OCI-LY7 (cell line): ENCODE measurements at regions not wholly inside any gene's neighbourhood (a gene's known extent, or its start where the extent isn't known, plus 50 kb on each side); places are given as distances from the start of the nearest gene placed in this dataset.

Experiments
- BruUV-seq: library from RNA; stranded (reverse); fragments of 400-500 nt; replicated peaks from 2 replicates; lab custom pipeline; 2021; lab: Mats Ljungman, UMichigan
- CTCF ChIA-PET: fragments of 300-600 bp; sonication (Branson Sonifier 250); formaldehyde crosslinking; loops from one replicate; lab custom pipeline; 2022; ENCODE audit warnings: antibody characterized with exemption; ENCODE audit not compliant: unreplicated experiment; lab: Charles Lee
- POLR2A ChIA-PET: fragments of 300-600 bp; sonication (Branson Sonifier 250); formaldehyde crosslinking; loops from one replicate; lab custom pipeline; 2022; ENCODE audit warnings: antibody characterized with exemption; lab: Charles Lee
- DNase-seq: peaks from one replicate; pipeline ENCODE4 v3.0.0-alpha.2; 2015; ENCODE audit warnings: low spot score
- H2AFZ ChIP-seq: fragments of 200-600 bp; sonication (generic), shearing (Covaris generic); 2 replicates; pipeline ENCODE4 v1.6.1; 2014; ENCODE audit warnings: mild to moderate bottlenecking, antibody characterized with exemption, low read length, moderate library complexity
- H3K27ac ChIP-seq: fragments of 200-600 bp; sonication (generic); 2 replicates; pipeline ENCODE4 v1.5.1; 2014; ENCODE audit warnings: mixed run types, low read depth, mild to moderate bottlenecking, moderate library complexity, low read length, inconsistent platforms; ENCODE audit not compliant: poor library complexity, severe bottlenecking
- H3K36me3 ChIP-seq: fragments of 200-600 bp; sonication (generic); 2 replicates; pipeline ENCODE4 v1.6.1; 2014; ENCODE audit warnings: mild to moderate bottlenecking, antibody characterized with exemption, low read length, moderate library complexity, mixed read lengths; ENCODE audit not compliant: insufficient read depth
- H3K4me1 ChIP-seq: fragments of 200-600 bp; sonication (generic); 2 replicates; pipeline ENCODE4 v1.5.1; 2014; ENCODE audit warnings: mild to moderate bottlenecking, low read length; ENCODE audit not compliant: insufficient read depth, poor library complexity, severe bottlenecking
- H3K4me2 ChIP-seq: fragments of 200-600 bp; sonication (generic); 2 replicates; pipeline ENCODE4 v1.6.1; 2014; ENCODE audit warnings: mild to moderate bottlenecking, low read length
- H3K4me3 ChIP-seq: fragments of 200-600 bp; sonication (generic); 2 replicates; pipeline ENCODE4 v1.5.1; 2014; ENCODE audit warnings: mild to moderate bottlenecking, low read depth, low read length; ENCODE audit not compliant: poor library complexity, severe bottlenecking
- H3K79me2 ChIP-seq: fragments of 200-600 bp; sonication (generic); 2 replicates; pipeline ENCODE4 v1.6.1; 2016; ENCODE audit warnings: low read depth, mild to moderate bottlenecking, low read length, moderate library complexity, mixed read lengths; ENCODE audit not compliant: insufficient read depth
- H3K9me2 ChIP-seq: fragments of 200-600 bp; sonication (generic); 2 replicates; pipeline ENCODE4 v1.6.1; 2016; ENCODE audit warnings: mild to moderate bottlenecking, low read length, mixed read lengths; ENCODE audit not compliant: insufficient read depth
- H3K9me3 ChIP-seq: fragments of 200-600 bp; sonication (generic); 2 replicates; pipeline ENCODE4 v1.6.1; 2014; ENCODE audit warnings: mild to moderate bottlenecking, mixed run types, low read length, mixed read lengths
- H4K20me1 ChIP-seq: fragments of 200-600 bp; sonication (generic); 2 replicates; pipeline ENCODE4 v1.6.1; 2014; ENCODE audit warnings: mild to moderate bottlenecking, antibody characterized with exemption, low read length, moderate library complexity, mixed read lengths; ENCODE audit not compliant: insufficient read depth
- CTCF ChIP-seq: fragments of 200-600 bp; sonication (generic); conservative IDR thresholded peaks from 2 replicates; pipeline ENCODE4 v1.5.1; 2014; ENCODE audit warnings: mild to moderate bottlenecking, antibody characterized with exemption, low read length, moderate library complexity, mixed read lengths
- EZH2phosphoT487 ChIP-seq: fragments of 200-600 bp; sonication (generic); IDR thresholded peaks from 2 replicates; pipeline ENCODE4 v1.6.1; 2018; ENCODE audit warnings: low read depth, borderline replicate concordance, mild to moderate bottlenecking, mixed run types, antibody characterized with exemption, low read length, moderate library complexity, mixed read lengths
- intact Hi-C: fragments of 100-400 bp; cut with micrococcal nuclease; formaldehyde crosslinking; loops from one replicate; pipeline ENCODE4 v1.10.0; 2022; ENCODE audit not compliant: unreplicated experiment

GRCh38 chr11:120020486-120020885, 117.4 kb downstream of the TRIM29 start:
- CTCF ChIA-PET = no interaction called here
- Histone ChIP-seq H2AFZ (no peak overlapping the region), H3K79me2 (no peaks in the 10 kb centered on the region), H3K4me3 (no peak overlapping the region), H3K9me2 (no peaks in the 10 kb centered on the region), H3K9me3 (no peaks in the 10 kb centered on the region), H4K20me1 (no peaks in the 10 kb centered on the region), H3K27ac (no peak overlapping the region), H3K36me3 (no peaks in the 10 kb centered on the region), H3K4me1 (no peaks in the 10 kb centered on the region), H3K4me2 (no peak overlapping the region)
- BruUV-seq = no TSS peak
- TF ChIP-seq EZH2phosphoT487 (no peak), CTCF (no peak)
- no peak for DNase-seq
- intact Hi-C loops = no loop called here
- POLR2A ChIA-PET = interaction anchor here (1.3 kb wide), 1 partner anchor 19 kb away, joined by 3 read pairs; no protein-coding TSS in a partner anchor

GRCh38 chr11:120019191-120019590, 118.7 kb downstream of the TRIM29 start:
- no peaks in the 10 kb centered on the region for H3K79me2 ChIP-seq
- TF ChIP-seq CTCF (no peak), EZH2phosphoT487 (no peak)
- no peaks in the 10 kb centered on the region for H3K4me1 ChIP-seq
- no TSS peak for BruUV-seq
- no peaks in the 10 kb centered on the region for H3K36me3 ChIP-seq
- no peak overlapping the region for H3K27ac ChIP-seq
- DNase-seq = no peak
- no peak overlapping the region for H2AFZ ChIP-seq
- H3K9me3 ChIP-seq = no peaks in the 10 kb centered on the region
- intact Hi-C loops = no loop called here
- H3K9me2 ChIP-seq = no peaks in the 10 kb centered on the region
- no peak overlapping the region for H3K4me3 ChIP-seq
- H3K4me2 ChIP-seq = no peak overlapping the region
- POLR2A ChIA-PET = no interaction called here
- CTCF ChIA-PET = no interaction called here
- H4K20me1 ChIP-seq = no peaks in the 10 kb centered on the region

GRCh38 chr11:120017582-120018150, 120.2 kb downstream of the TRIM29 start:
- Histone ChIP-seq H3K9me3 (no peaks in the 10 kb centered on the region), H4K20me1 (no peaks in the 10 kb centered on the region), H3K36me3 (no peaks in the 10 kb centered on the region), H3K4me1 (no peaks in the 10 kb centered on the region), H3K9me2 (no peaks in the 10 kb centered on the region), H3K79me2 (no peaks in the 10 kb centered on the region), H2AFZ (no peak overlapping the region), H3K27ac (no peak overlapping the region), H3K4me2 (no peak overlapping the region), H3K4me3 (no peak overlapping the region)
- ChIA-PET POLR2A (interaction anchor here (0.6 kb wide), 1 partner anchor 25 kb away, joined by 3 read pairs; no protein-coding TSS in a partner anchor), CTCF (no interaction called here)
- intact Hi-C loops = no loop called here
- no peak for DNase-seq
- TF ChIP-seq CTCF (no peak), EZH2phosphoT487 (no peak)
- BruUV-seq = no TSS peak
